Keratinocyte (primary cell): ENCODE measurements at regions not wholly inside any gene's neighbourhood (a gene's known extent, or its start where the extent isn't known, plus 50 kb on each side); places are given as distances from the start of the nearest gene placed in this dataset.
"Not testable (repeated sequence)": the region's sequence is repeated elsewhere in the genome, so short reads cannot be mapped to it uniquely, and the experiment has no call there.

ENCODE experiments used
- EZH2 ChIP-seq: IDR thresholded peaks from one replicate; pipeline ENCODE4 v1.6.1; 2012; ENCODE audit warnings: inconsistent platforms, mild to moderate bottlenecking, low read length, moderate library complexity
- TF ChIP-seq, protein P1 (sequence below), 3 experiments: IDR thresholded peaks in 1 of 3; conservative IDR thresholded peaks in 1 of 3; optimal IDR thresholded peaks in 1 of 3; 2 replicates in 2 of 3; 3 replicates in 1 of 3; pipeline versions ENCODE3 to v1.5.1; 2011; ENCODE audit warnings: low read length in 3 of 3, mild to moderate bottlenecking in 3 of 3, moderate library complexity in 2 of 3, control low read depth in 1 of 3, inconsistent platforms in 1 of 3; ENCODE audit not compliant: insufficient read depth in 2 of 3; ENCODE audit errors: extremely low read depth in 1 of 3

- TF ChIP-seq, protein P1, sequence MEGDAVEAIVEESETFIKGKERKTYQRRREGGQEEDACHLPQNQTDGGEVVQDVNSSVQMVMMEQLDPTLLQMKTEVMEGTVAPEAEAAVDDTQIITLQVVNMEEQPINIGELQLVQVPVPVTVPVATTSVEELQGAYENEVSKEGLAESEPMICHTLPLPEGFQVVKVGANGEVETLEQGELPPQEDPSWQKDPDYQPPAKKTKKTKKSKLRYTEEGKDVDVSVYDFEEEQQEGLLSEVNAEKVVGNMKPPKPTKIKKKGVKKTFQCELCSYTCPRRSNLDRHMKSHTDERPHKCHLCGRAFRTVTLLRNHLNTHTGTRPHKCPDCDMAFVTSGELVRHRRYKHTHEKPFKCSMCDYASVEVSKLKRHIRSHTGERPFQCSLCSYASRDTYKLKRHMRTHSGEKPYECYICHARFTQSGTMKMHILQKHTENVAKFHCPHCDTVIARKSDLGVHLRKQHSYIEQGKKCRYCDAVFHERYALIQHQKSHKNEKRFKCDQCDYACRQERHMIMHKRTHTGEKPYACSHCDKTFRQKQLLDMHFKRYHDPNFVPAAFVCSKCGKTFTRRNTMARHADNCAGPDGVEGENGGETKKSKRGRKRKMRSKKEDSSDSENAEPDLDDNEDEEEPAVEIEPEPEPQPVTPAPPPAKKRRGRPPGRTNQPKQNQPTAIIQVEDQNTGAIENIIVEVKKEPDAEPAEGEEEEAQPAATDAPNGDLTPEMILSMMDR (optimal IDR thresholded peaks at IDR 0.05 in 1 of 3, IDR thresholded peaks at IDR 0.05 in 1 of 3, conservative IDR thresholded peaks at IDR 0.05 in 1 of 3; ENCODE audit: extremely low read depth in 1 of 3, insufficient read depth in 2 of 3, low read length in 3 of 3), result not testable (repeated sequence)
- not testable (repeated sequence) for TF ChIP-seq EZH2
These were observed 1160.7 kb downstream of the PCDH7 start for GRCh38 chr4:31880837-31881236.
